Kidney tubule cell (primary cell): ENCODE measurements at regions not wholly inside any gene's neighbourhood (a gene's known extent, or its start where the extent isn't known, plus 50 kb on each side); places are given as distances from the start of the nearest gene placed in this dataset.
A peak's percentile ranks its signal among the peaks of the same experiment; 100 is the strongest.
"Not testable (repeated sequence)": the region's sequence is repeated elsewhere in the genome, so short reads cannot be mapped to it uniquely, and the experiment has no call there.

Source experiments
- DNase-seq: peaks from one replicate; pipeline ENCODE4 v3.0.0-alpha.2; 2018; ENCODE audit warnings: low spot score

- no peak for DNase-seq
Observed at GRCh38 chr10:23870651-23871610, 338.0 kb upstream of the KIAA1217 start.

- no peak for DNase-seq
Observed at GRCh38 chr10:23872290-23872689, 336.6 kb upstream of the KIAA1217 start.

GRCh38 chr10:23877791-23878320, 331.1 kb upstream of the KIAA1217 start:
- DNase-seq, result no peak

GRCh38 chr10:23884670-23885069, 324.3 kb upstream of the KIAA1217 start:
- DNase-seq, result peak; percentile 38

GRCh38 chr10:23885853-23886252, 323.1 kb upstream of the KIAA1217 start:
- DNase-seq, result no peak

- no peak for DNase-seq
Observed at GRCh38 chr10:23886355-23886754, 322.6 kb upstream of the KIAA1217 start.

- no peak for DNase-seq
Observed at GRCh38 chr10:23891301-23891700, 317.6 kb upstream of the KIAA1217 start.

- DNase-seq, result peak; percentile 49
Observed at GRCh38 chr10:23892296-23892695, 316.6 kb upstream of the KIAA1217 start.

- no peak for DNase-seq
Observed at GRCh38 chr10:23897267-23897666, 311.7 kb upstream of the KIAA1217 start.

GRCh38 chr10:23897861-23898260, 311.1 kb upstream of the KIAA1217 start:
- no peak for DNase-seq

GRCh38 chr10:23899166-23899565, 309.8 kb upstream of the KIAA1217 start:
- no peak for DNase-seq

- DNase-seq, result no peak
Observed at GRCh38 chr10:23910291-23910690, 298.6 kb upstream of the KIAA1217 start.

GRCh38 chr10:23912884-23913404, 296.0 kb upstream of the KIAA1217 start:
- DNase-seq, result no peak

- DNase-seq, result no peak
Observed at GRCh38 chr10:23914641-23915040, 294.3 kb upstream of the KIAA1217 start.

GRCh38 chr10:23917251-23917840, 291.6 kb upstream of the KIAA1217 start:
- DNase-seq, result peak; percentile 11

- no peak for DNase-seq
Observed at GRCh38 chr10:23918090-23918723, 290.7 kb upstream of the KIAA1217 start.

GRCh38 chr10:23918839-23919238, 290.1 kb upstream of the KIAA1217 start:
- peak; percentile 91 for DNase-seq

- no peak for DNase-seq
Observed at GRCh38 chr10:23927576-23928325, 281.2 kb upstream of the KIAA1217 start.

GRCh38 chr10:23934023-23934422, 274.9 kb upstream of the KIAA1217 start:
- DNase-seq, result not testable (repeated sequence)

- no peak for DNase-seq
Observed at GRCh38 chr10:23945845-23946244, 263.1 kb upstream of the KIAA1217 start.

- DNase-seq, result no peak
Observed at GRCh38 chr10:23951841-23952240, 257.1 kb upstream of the KIAA1217 start.
